DMS79 (cell line): ENCODE measurements at regions not wholly inside any gene's neighbourhood (a gene's known extent, or its start where the extent isn't known, plus 50 kb on each side); places are given as distances from the start of the nearest gene placed in this dataset.
"Not testable (repeated sequence)": the region's sequence is repeated elsewhere in the genome, so short reads cannot be mapped to it uniquely, and the experiment has no call there.

Source experiments
- DNase-seq: peaks from one replicate; lab custom pipeline; 2025; lab: John Stamatoyannopoulos, UW

GRCh38 chr16:5156486-5156885 is 58.9 kb upstream of the EEF2KMT start:
- DNase-seq, result not testable (repeated sequence)

GRCh38 chr16:5154006-5154405 is 56.4 kb upstream of the EEF2KMT start:
- not testable (repeated sequence) for DNase-seq

- DNase-seq, result not testable (repeated sequence)
These were observed 53.8 kb upstream of the EEF2KMT start for GRCh38 chr16:5151409-5151808.
